H9 (cell line): ENCODE measurements at regions not wholly inside any gene's neighbourhood (a gene's known extent, or its start where the extent isn't known, plus 50 kb on each side); places are given as distances from the start of the nearest gene placed in this dataset.
A peak's percentile ranks its signal among the peaks of the same experiment; 100 is the strongest.

ENCODE experiments used
- DNase-seq: peaks from one replicate; pipeline ENCODE4 v3.0.0-alpha.2; 2017
- H2AFZ ChIP-seq: one replicate; pipeline ENCODE4 v1.6.1; 2013; ENCODE audit warnings: mild to moderate bottlenecking, low read length, control low read depth, moderate library complexity
- H2AK5ac ChIP-seq: 2 replicates; pipeline ENCODE4 v1.6.1; 2013; ENCODE audit warnings: low read length, control low read depth, mixed read lengths; ENCODE audit not compliant: insufficient read length
- H2BK120ac ChIP-seq: one replicate; pipeline ENCODE4 v1.6.1; 2013; ENCODE audit warnings: low read depth, mild to moderate bottlenecking, low read length, control low read depth, inconsistent platforms; ENCODE audit not compliant: poor library complexity, severe bottlenecking
- H2BK12ac ChIP-seq: 2 replicates; pipeline ENCODE4 v1.6.1; 2013; ENCODE audit warnings: low read length, control low read depth, mixed read lengths, low read depth; ENCODE audit not compliant: insufficient read length
- H2BK15ac ChIP-seq: 2 replicates; pipeline ENCODE4 v1.6.1; 2013; ENCODE audit warnings: low read depth, low read length, control low read depth
- H2BK20ac ChIP-seq: one replicate; pipeline ENCODE4 v1.6.1; 2013; ENCODE audit warnings: low read depth, mild to moderate bottlenecking, low read length, control low read depth, inconsistent platforms; ENCODE audit not compliant: poor library complexity, severe bottlenecking
- H2BK5ac ChIP-seq: 2 replicates; pipeline ENCODE4 v1.6.1; 2013; ENCODE audit warnings: low read length, control low read depth, mixed read lengths; ENCODE audit not compliant: insufficient read length
- H3K14ac ChIP-seq: 2 replicates; pipeline ENCODE4 v1.6.1; 2013; ENCODE audit warnings: low read length, control low read depth; ENCODE audit not compliant: insufficient read depth
- H3K18ac ChIP-seq: 2 replicates; pipeline ENCODE4 v1.6.1; 2013; ENCODE audit warnings: low read depth, mild to moderate bottlenecking, mixed read lengths, low read length, control low read depth; ENCODE audit not compliant: insufficient read length
- H3K23ac ChIP-seq: 2 replicates; pipeline ENCODE4 v1.6.1; 2013; ENCODE audit warnings: low read length, control low read depth, mixed read lengths, low read depth; ENCODE audit not compliant: insufficient read length
- H3K23me2 ChIP-seq: 2 replicates; pipeline ENCODE4 v1.6.1; 2013; ENCODE audit warnings: low read depth, mild to moderate bottlenecking, mixed read lengths, low read length, control low read depth; ENCODE audit not compliant: insufficient read length, poor library complexity, severe bottlenecking
- H3K27ac ChIP-seq: 2 replicates; pipeline ENCODE4 v1.5.1; 2013; ENCODE audit warnings: low read length, control low read depth, mixed read lengths, low read depth; ENCODE audit not compliant: insufficient read length
- H3K27me3 ChIP-seq: 2 replicates; pipeline ENCODE4 v1.6.1; 2013; ENCODE audit warnings: low read length, control low read depth, inconsistent platforms; ENCODE audit not compliant: insufficient read depth
- H3K4ac ChIP-seq: 2 replicates; pipeline ENCODE4 v1.6.1; 2013; ENCODE audit warnings: low read depth, mild to moderate bottlenecking, control low read depth, inconsistent platforms, low read length, moderate library complexity
- H3K4me1 ChIP-seq: 2 replicates; pipeline ENCODE4 v1.6.1; 2013; ENCODE audit warnings: low read length, control low read depth, inconsistent platforms; ENCODE audit not compliant: insufficient read depth
- H3K4me2 ChIP-seq: 2 replicates; pipeline ENCODE4 v1.6.1; 2013; ENCODE audit warnings: low read length, control low read depth, mixed read lengths; ENCODE audit not compliant: insufficient read length, insufficient read depth
- H3K56ac ChIP-seq: 2 replicates; pipeline ENCODE4 v1.6.1; 2013; ENCODE audit warnings: low read depth, mild to moderate bottlenecking, mixed read lengths, low read length, control low read depth; ENCODE audit not compliant: insufficient read length
- H3K79me1 ChIP-seq: 2 replicates; pipeline ENCODE4 v1.6.1; 2013; ENCODE audit warnings: low read depth, mild to moderate bottlenecking, moderate library complexity, low read length, control low read depth, inconsistent platforms; ENCODE audit not compliant: insufficient read depth, poor library complexity, severe bottlenecking
- H3K79me2 ChIP-seq: 2 replicates; pipeline ENCODE4 v1.6.1; 2013; ENCODE audit warnings: low read length, control low read depth, inconsistent platforms; ENCODE audit not compliant: insufficient read depth
- H3K9ac ChIP-seq: 2 replicates; pipeline ENCODE4 v1.6.1; 2013; ENCODE audit warnings: low read length, control low read depth, mixed read lengths; ENCODE audit not compliant: insufficient read length; ENCODE audit errors: extremely low read depth
- H3K9me3 ChIP-seq: one replicate; pipeline ENCODE4 v1.6.1; 2013; ENCODE audit warnings: low read depth, low read length, inconsistent platforms; ENCODE audit not compliant: control insufficient read depth
- H3T11ph ChIP-seq: one replicate; pipeline ENCODE4 v1.6.1; 2013; ENCODE audit warnings: mild to moderate bottlenecking, low read length, control low read depth, inconsistent platforms
- H4K20me1 ChIP-seq: one replicate; pipeline ENCODE4 v1.6.1; 2013; ENCODE audit not compliant: control insufficient read depth, insufficient read length, insufficient read depth
- H4K5ac ChIP-seq: 2 replicates; pipeline ENCODE4 v1.6.1; 2013; ENCODE audit warnings: low read depth, mild to moderate bottlenecking, mixed read lengths, low read length, control low read depth; ENCODE audit not compliant: insufficient read length
- H4K8ac ChIP-seq: replicated peaks from 2 replicates; pipeline ENCODE4 v1.6.1; 2013; ENCODE audit warnings: low read length, control low read depth, mixed read lengths, low read depth; ENCODE audit not compliant: insufficient read length
- H4K91ac ChIP-seq: 2 replicates; pipeline ENCODE4 v1.6.1; 2013; ENCODE audit warnings: low read depth, mild to moderate bottlenecking, moderate library complexity, mixed read lengths, low read length, control low read depth; ENCODE audit not compliant: insufficient read length
- H3K27ac Mint-ChIP-seq, 3 experiments: 2 replicates in 2 of 3; 3 replicates in 1 of 3; pipeline ENCODE4 v1.8.0; 2020 to 2021; ENCODE audit warnings: mixed read lengths in 3 of 3, mild to moderate bottlenecking in 1 of 3, moderate library complexity in 1 of 3
- H3K27me3 Mint-ChIP-seq: 2 replicates; pipeline ENCODE4 v1.8.0; 2021; ENCODE audit warnings: low read depth, mild to moderate bottlenecking, moderate library complexity, mixed read lengths
- H3K36me3 Mint-ChIP-seq, 3 experiments: 2 replicates in 2 of 3; 3 replicates in 1 of 3; pipeline ENCODE4 v1.8.0; 2020 to 2021; ENCODE audit warnings: low read depth in 3 of 3, mixed read lengths in 3 of 3; ENCODE audit not compliant: insufficient read depth in 1 of 3
- H3K4me1 Mint-ChIP-seq, 2 experiments: 2 replicates each; pipeline ENCODE4 v1.8.0; 2020; ENCODE audit warnings: mixed read lengths in 2 of 2
- H3K4me3 Mint-ChIP-seq, 2 experiments: 2 replicates in 1 of 2; 3 replicates in 1 of 2; pipeline ENCODE4 v1.8.0; 2020 to 2021; ENCODE audit warnings: mild to moderate bottlenecking in 2 of 2, mixed read lengths in 2 of 2, moderate library complexity in 1 of 2
- H3K9me3 Mint-ChIP-seq, 2 experiments: 2 replicates in 1 of 2; 3 replicates in 1 of 2; pipeline ENCODE4 v1.8.0; 2020; ENCODE audit warnings: mild to moderate bottlenecking in 2 of 2, mixed read lengths in 2 of 2, moderate library complexity in 1 of 2
- WGBS: extraction: QIAGEN DNeasy Blood & Tissue Kit; methylation state at CpG from one replicate; pipeline ENCODE4 v1.1.7; 2013; ENCODE audit warnings: missing lambda C conversion rate, low lambda C conversion rate, mixed read lengths; ENCODE audit not compliant: insufficient read length; ENCODE audit errors: extremely low coverage; 5-methylcytosine and 5-hydroxymethylcytosine counted together
- TF ChIP-seq, protein P1 (sequence below): fragments of 200-600 bp; sonication (generic); conservative IDR thresholded peaks from 3 replicates; pipeline ENCODE4 v1.8.0; 2021; ENCODE audit warnings: antibody characterized with exemption, mild to moderate bottlenecking

DNA sequence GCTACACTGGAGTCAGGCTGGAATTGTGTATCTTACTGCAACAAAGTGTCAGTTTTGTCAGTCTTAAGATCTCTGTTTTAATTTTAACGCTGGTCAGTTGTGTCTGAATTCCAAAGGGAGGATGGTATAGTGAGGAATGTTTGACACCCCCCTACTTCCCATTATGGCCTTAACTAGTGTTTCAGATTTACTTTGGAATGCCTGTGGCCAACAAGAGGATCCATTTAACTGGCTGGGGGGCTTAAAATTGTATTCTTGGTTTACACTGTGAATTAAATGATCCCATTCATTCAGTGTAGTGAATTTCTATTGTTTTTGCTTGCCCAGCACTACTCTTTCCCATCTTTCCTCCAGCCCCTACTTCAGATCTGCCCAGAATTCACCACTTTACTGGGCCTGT is 75.8 kb upstream of the IQCM start:
- Mint-ChIP-seq H3K4me3 (no peak overlapping the region), H3K27ac (peak overlapping the region in 2 of 3 experiments; percentile 19 to 46; a peak in 3 of 7 replicates), H3K4me1 (peaks cover 4 to 7% of the 10 kb centered on the region in 2 experiments), H3K9me3 (no peaks in the 10 kb centered on the region), H3K36me3 (no peaks in the 10 kb centered on the region), H3K27me3 (no peaks in the 10 kb centered on the region)
- Histone ChIP-seq H3K14ac (no peak overlapping the region), H3K27ac (no peak overlapping the region), H3K18ac (no peak overlapping the region), H3K27me3 (no peaks in the 10 kb centered on the region), H2AK5ac (no peak overlapping the region), H4K5ac (no peak overlapping the region), H4K8ac (no peak overlapping the region), H3K9me3 (no peaks in the 10 kb centered on the region), H2AFZ (no peak overlapping the region), H3K79me2 (no peaks in the 10 kb centered on the region), H3T11ph (no peak overlapping the region), H3K23ac (no peak overlapping the region), H3K4ac (no peak overlapping the region), H3K56ac (no peak overlapping the region), H2BK120ac (no peak overlapping the region), H3K4me2 (no peak overlapping the region), H2BK20ac (no peak overlapping the region), H3K79me1 (no peaks in the 10 kb centered on the region), H3K23me2 (no peaks in the 10 kb centered on the region), H3K4me1 (no peaks in the 10 kb centered on the region), H3K9ac (no peak overlapping the region), H4K91ac (no peak overlapping the region), H2BK15ac (no peak overlapping the region), H2BK12ac (no peak overlapping the region), H2BK5ac (no peak overlapping the region), H4K20me1 (no peaks in the 10 kb centered on the region)
- DNase-seq = no peak
- WGBS = no CpG with 5 or more reads among the region's 1 CpG
- TF ChIP-seq, protein P1, sequence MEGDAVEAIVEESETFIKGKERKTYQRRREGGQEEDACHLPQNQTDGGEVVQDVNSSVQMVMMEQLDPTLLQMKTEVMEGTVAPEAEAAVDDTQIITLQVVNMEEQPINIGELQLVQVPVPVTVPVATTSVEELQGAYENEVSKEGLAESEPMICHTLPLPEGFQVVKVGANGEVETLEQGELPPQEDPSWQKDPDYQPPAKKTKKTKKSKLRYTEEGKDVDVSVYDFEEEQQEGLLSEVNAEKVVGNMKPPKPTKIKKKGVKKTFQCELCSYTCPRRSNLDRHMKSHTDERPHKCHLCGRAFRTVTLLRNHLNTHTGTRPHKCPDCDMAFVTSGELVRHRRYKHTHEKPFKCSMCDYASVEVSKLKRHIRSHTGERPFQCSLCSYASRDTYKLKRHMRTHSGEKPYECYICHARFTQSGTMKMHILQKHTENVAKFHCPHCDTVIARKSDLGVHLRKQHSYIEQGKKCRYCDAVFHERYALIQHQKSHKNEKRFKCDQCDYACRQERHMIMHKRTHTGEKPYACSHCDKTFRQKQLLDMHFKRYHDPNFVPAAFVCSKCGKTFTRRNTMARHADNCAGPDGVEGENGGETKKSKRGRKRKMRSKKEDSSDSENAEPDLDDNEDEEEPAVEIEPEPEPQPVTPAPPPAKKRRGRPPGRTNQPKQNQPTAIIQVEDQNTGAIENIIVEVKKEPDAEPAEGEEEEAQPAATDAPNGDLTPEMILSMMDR = no peak
